RWPE1 (cell line): ENCODE measurements at regions not wholly inside any gene's neighbourhood (a gene's known extent, or its start where the extent isn't known, plus 50 kb on each side); places are given as distances from the start of the nearest gene placed in this dataset.

Experiments used
- CTCF ChIA-PET: fragments of 350-600 bp; sonication (Branson Sonifier 250); formaldehyde crosslinking; extraction: SDS; loops from one replicate; lab custom pipeline; 2021; lab: Yijun Ruan, JAX
- POLR2A ChIA-PET: fragments of 400-600 bp; formaldehyde crosslinking; extraction: SDS; loops from one replicate; lab custom pipeline; 2020; ENCODE audit warnings: antibody characterized with exemption; ENCODE audit not compliant: low non-redundant PET; lab: Yijun Ruan, JAX
- DNase-seq: peaks from one replicate; pipeline ENCODE4 v3.0.0; 2012; ENCODE audit warnings: low spot score
- H3K27ac ChIP-seq: fragments of 450-650 bp; 2 replicates; pipeline ENCODE4 v1.5.1; 2017
- CTCF ChIP-seq: fragments of 450-650 bp; conservative IDR thresholded peaks from 2 replicates; pipeline ENCODE4 v1.5.1; 2017; ENCODE audit warnings: low read depth, mild to moderate bottlenecking

- CTCF ChIA-PET = no interaction called here
- TF ChIP-seq CTCF = no peak
- H3K27ac ChIP-seq = no peak overlapping the region
- POLR2A ChIA-PET = no interaction called here
- DNase-seq = no peak
These were observed 213.7 kb upstream of the ADAMTS9 start for GRCh38 chr3:64901522-64901885.

DNA sequence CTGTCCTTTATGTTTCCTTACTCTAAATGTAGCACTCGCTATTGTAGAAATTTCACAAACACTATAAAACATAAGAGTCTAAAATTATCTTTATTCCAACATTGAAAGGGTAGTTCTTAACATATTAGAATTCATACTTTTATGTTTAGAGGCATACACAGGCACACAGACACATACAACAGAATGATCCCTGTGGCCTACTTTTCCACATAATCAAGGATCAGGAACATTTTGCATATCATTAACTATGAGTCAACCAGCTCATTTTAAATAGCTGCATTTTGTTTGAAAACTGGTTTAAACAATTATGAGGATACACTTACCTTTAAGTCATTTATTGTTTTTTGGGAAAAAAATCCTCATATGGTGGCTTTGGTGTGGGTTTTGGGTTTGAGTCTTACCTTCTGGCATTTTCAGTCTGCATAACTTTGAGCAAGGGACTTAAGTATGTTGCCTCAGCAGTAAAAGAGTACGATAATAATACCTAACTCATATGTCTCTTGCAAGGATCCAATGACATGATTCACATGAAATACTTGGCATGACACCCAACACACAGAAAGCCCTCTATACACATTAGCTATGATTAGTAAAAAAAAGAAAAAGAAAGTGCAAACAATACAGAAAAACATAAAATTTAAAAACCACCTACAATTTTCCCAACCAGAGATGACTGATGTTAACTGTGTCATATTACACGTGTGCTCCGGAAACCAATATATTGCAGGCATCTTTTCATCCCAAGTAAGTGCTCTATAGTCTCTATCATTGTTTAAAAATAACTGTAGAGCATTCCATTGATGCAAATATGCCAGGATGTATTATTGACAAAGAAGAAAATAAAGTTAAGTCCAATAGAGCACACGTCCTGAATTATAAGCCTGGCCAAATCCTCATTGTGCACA lies 213.1 kb upstream of the ADAMTS9 start:
- ChIA-PET CTCF (no interaction called here), POLR2A (no interaction called here)
- no peak for TF ChIP-seq CTCF
- DNase-seq = no peak
- no peak overlapping the region for H3K27ac ChIP-seq

GRCh38 chr3:64900156-64900555 lies 212.4 kb upstream of the ADAMTS9 start:
- H3K27ac ChIP-seq = no peak overlapping the region
- ChIA-PET POLR2A (no interaction called here), CTCF (no interaction called here)
- no peak for TF ChIP-seq CTCF
- no peak for DNase-seq

- H3K27ac ChIP-seq = no peak overlapping the region
- no peak for DNase-seq
- POLR2A ChIA-PET = no interaction called here
- TF ChIP-seq CTCF = no peak
- CTCF ChIA-PET = interaction anchor here (0.9 kb wide), 1 partner anchor 16 kb away, joined by 3 read pairs; no protein-coding TSS in a partner anchor
These were observed 211.1 kb upstream of the ADAMTS9 start for GRCh38 chr3:64898941-64899340.

DNA sequence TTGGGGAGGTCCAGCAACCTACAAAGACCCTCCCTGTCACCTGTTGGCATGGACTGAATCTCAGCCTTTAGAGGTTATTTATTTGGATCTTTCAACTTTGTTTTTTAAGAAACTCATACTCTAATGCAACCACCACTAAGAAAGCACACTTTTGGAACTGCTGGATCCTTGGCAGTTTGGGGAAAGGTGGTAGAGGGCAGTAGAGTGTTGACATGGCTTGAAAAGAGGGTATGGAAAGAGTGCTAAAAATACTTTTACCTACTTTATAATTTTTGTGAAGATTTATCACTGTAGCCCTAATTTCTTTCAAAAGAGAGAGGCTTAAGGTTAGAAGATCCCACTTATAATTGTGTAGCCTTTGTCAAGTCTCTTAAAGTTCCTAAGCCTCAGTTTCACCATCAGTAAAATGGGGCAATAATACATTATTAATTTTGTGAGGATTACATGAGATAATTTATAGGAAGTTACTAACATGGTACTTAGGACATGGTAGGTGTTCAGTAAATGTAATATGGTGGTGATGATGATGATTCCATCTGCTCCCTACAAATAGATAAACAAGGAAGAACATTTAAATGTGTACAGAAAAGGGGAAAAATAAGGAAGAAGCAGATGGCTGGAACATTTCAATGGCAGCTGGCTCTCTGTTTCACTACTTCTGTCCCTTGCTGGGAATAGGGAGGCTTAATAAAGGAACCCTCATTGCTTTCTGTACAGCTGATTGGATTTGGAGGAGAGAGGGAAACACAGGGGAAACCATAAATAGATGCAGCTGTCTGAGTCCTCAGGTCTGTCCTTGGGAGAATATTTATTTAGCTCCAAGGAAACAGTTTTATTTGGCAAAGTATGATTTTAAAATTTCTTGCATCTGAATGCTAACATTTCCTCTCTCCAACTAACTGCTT lies 208.4 kb upstream of the ADAMTS9 start:
- no peak for TF ChIP-seq CTCF
- ChIA-PET POLR2A (no interaction called here), CTCF (no interaction called here)

More for the DNA sequence above, 208.4 kb upstream of the ADAMTS9 start:
- H3K27ac ChIP-seq = no peak overlapping the region
- no peak for DNase-seq
